Upper lobe of left lung (tissue), 6 donors: ENCODE measurements at regions not wholly inside any gene's neighbourhood (a gene's known extent, or its start where the extent isn't known, plus 50 kb on each side); places are given as distances from the start of the nearest gene placed in this dataset.

Experiments used
- ATAC-seq, 2 donors: fragments of 200-7000 bp; cut with Tn5 transposase; one replicate each; pipeline ENCODE4 v1.9.1; 2022; ENCODE audit warnings: mild to moderate bottlenecking in 2 of 2, moderate library complexity in 2 of 2; ENCODE audit not compliant: low FRiP score in 2 of 2
- DNase-seq, 2 donors: peaks; one replicate each; pipeline ENCODE4 v3.0.0-alpha.2; 2019 to 2020
- H3K27ac ChIP-seq, 4 donors: fragments of 200-600 bp; sonication (generic); one replicate each; pipeline ENCODE4 v1.5.1; 2016 to 2019
- H3K27me3 ChIP-seq, 4 donors: fragments of 200-600 bp; sonication (generic); one replicate each; pipeline ENCODE4 v1.5.1; 2017 to 2019
- H3K36me3 ChIP-seq, 4 donors: fragments of 200-600 bp; sonication (generic); one replicate each; pipeline ENCODE4 v1.5.1; 2016 to 2019
- H3K4me1 ChIP-seq, 4 donors: fragments of 200-600 bp; sonication (generic); one replicate each; pipeline ENCODE4 v1.5.1; 2018 to 2019
- H3K4me3 ChIP-seq, 4 donors: fragments of 200-600 bp; sonication (generic); one replicate each; pipeline ENCODE4 v1.5.1; 2017 to 2019; ENCODE audit warnings: mild to moderate bottlenecking in 2 of 4, moderate library complexity in 1 of 4
- H3K9me3 ChIP-seq, 4 donors: fragments of 200-600 bp; sonication (generic); one replicate each; pipeline ENCODE4 v1.5.1; 2018 to 2019
- EP300 ChIP-seq, 4 donors: sonication (generic); formaldehyde crosslinking; IDR thresholded peaks; one replicate each; pipeline ENCODE4 v1.5.1; 2017; ENCODE audit warnings: antibody characterized with exemption in 4 of 4, control low read depth in 2 of 4
- POLR2A ChIP-seq, 4 donors: fragments of 450-650 bp; IDR thresholded peaks; one replicate each; pipeline ENCODE4 v1.5.1; 2016 to 2017; ENCODE audit warnings: antibody characterized with exemption in 4 of 4, mild to moderate bottlenecking in 2 of 4
- POLR2AphosphoS5 ChIP-seq, 2 donors: sonication (generic); formaldehyde crosslinking; IDR thresholded peaks; one replicate each; pipeline ENCODE4 v1.5.1; 2017; ENCODE audit warnings: antibody characterized with exemption in 2 of 2
- WGBS, 2 donors: methylation state at CpG; one replicate each; pipeline ENCODE4 v1.1.5; 2017 to 2018; 5-methylcytosine and 5-hydroxymethylcytosine counted together
- TF ChIP-seq, protein P1 (sequence below), 6 experiments: fragments of 450-650 bp in 4 of 6; fragments of 200-600 bp in 2 of 6; sonication (generic) in 2 of 6; IDR thresholded peaks; one replicate each; pipeline ENCODE4 v1.5.1; 2016 to 2019; ENCODE audit warnings: antibody characterized with exemption in 6 of 6
- donor health status: DM: no; HTN: no; CAD: no; lungs with moderate emphysema.
- donor health status: DM: no; HTN: yes; CAD: no; lungs with severe emphysema.

DNA sequence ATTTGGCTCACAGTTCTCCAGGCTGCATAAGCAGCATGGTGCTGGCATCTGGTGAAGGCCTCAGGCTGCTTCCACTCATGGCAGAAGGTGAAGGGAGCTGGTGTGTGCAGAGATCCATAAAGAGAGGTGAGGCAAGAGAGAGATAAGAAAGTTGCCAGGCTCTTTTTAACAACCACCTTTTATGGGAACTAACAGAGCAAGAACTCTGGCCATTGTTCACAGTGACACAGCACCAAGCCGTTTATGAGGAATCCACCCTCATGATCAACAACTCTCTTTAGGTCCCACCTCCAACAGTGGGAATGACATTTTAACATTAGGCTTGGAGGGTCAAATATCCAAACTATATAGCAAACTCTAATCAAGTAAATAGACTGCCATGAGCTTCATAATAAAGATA is 557.2 kb upstream of the SUCLG2 start:
- no peak for TF ChIP-seq POLR2A (IDR thresholded peaks at IDR 0.05)
- TF ChIP-seq, protein P1, sequence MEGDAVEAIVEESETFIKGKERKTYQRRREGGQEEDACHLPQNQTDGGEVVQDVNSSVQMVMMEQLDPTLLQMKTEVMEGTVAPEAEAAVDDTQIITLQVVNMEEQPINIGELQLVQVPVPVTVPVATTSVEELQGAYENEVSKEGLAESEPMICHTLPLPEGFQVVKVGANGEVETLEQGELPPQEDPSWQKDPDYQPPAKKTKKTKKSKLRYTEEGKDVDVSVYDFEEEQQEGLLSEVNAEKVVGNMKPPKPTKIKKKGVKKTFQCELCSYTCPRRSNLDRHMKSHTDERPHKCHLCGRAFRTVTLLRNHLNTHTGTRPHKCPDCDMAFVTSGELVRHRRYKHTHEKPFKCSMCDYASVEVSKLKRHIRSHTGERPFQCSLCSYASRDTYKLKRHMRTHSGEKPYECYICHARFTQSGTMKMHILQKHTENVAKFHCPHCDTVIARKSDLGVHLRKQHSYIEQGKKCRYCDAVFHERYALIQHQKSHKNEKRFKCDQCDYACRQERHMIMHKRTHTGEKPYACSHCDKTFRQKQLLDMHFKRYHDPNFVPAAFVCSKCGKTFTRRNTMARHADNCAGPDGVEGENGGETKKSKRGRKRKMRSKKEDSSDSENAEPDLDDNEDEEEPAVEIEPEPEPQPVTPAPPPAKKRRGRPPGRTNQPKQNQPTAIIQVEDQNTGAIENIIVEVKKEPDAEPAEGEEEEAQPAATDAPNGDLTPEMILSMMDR (IDR thresholded peaks at IDR 0.05), result no peak
- TF ChIP-seq POLR2AphosphoS5 (IDR thresholded peaks at IDR 0.05), result no peak
- TF ChIP-seq EP300 (IDR thresholded peaks at IDR 0.05), result no peak
- Histone ChIP-seq H3K27ac (no peak overlapping the region), H3K9me3 (no peaks in the 10 kb centered on the region), H3K4me3 (no peak overlapping the region), H3K4me1 (no peaks in the 10 kb centered on the region), H3K36me3 (no peaks in the 10 kb centered on the region), H3K27me3 (no peaks in the 10 kb centered on the region)
- WGBS, 2 donors, result 79 to 83% methylated on average over 1 of the region's 1 CpG
- ATAC-seq, result no peak
- no peak for DNase-seq

DNA sequence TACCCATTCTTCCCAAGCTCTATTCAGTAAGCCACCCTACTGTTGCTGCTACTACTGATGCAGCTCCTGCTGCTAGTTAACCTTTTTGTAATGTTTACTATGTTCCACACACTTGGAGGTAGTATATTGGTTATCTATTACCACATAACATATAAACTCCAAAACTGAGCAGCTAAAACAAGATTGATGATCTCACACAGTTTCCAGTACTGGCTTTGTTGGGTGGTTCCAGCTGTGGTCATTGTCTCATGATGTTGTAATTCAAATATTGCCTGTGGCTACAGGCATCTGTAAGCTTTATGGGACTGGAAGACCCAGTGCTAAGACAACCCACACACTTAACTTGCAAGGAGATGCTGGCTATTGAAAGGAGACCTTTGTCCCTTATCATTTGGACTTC is 556.2 kb upstream of the SUCLG2 start:
- H3K36me3 ChIP-seq, result no peaks in the 10 kb centered on the region
- no peaks in the 10 kb centered on the region for H3K9me3 ChIP-seq
- no peak overlapping the region for H3K4me3 ChIP-seq
- no peaks in the 10 kb centered on the region for H3K4me1 ChIP-seq
- H3K27me3 ChIP-seq, result no peaks in the 10 kb centered on the region
- ATAC-seq (no peak), DNase-seq (no peak)
- TF ChIP-seq POLR2AphosphoS5 (IDR thresholded peaks at IDR 0.05) (no peak), EP300 (IDR thresholded peaks at IDR 0.05) (no peak), POLR2A (IDR thresholded peaks at IDR 0.05) (no peak)
- TF ChIP-seq, protein P1 (IDR thresholded peaks at IDR 0.05), result no peak
- H3K27ac ChIP-seq, result no peak overlapping the region

DNA sequence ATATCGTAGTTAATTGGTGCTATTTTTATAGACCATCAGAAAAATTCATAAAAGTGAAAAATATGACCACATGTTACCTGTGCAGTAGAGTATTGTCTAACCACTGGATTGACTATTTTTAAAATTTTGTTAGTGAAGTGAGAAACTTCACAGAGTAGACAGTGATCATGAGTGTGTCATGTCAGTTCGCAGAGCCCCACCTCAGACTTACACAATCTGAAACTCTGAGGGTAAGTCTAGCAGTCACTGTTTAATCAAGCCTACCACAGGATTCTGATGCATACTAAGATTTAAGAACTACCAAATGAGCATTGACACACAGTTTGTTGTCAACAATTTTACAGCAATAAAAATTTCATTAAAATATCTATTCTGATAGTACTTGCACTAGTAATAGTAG is 552.9 kb upstream of the SUCLG2 start:
- WGBS, 2 donors, result 69 to 84% methylated on average over 2 of the region's 2 CpGs
- DNase-seq (no peak), ATAC-seq (no peak)
- Histone ChIP-seq H3K4me1 (no peaks in the 10 kb centered on the region), H3K27me3 (no peaks in the 10 kb centered on the region), H3K9me3 (peaks cover 0 to 8% (median 2%) of the 10 kb centered on the region in 4 donors), H3K4me3 (no peak overlapping the region), H3K36me3 (no peaks in the 10 kb centered on the region), H3K27ac (no peak overlapping the region)
- TF ChIP-seq, protein P1 (IDR thresholded peaks at IDR 0.05), result no peak
- TF ChIP-seq POLR2AphosphoS5 (IDR thresholded peaks at IDR 0.05), result no peak
- no peak for TF ChIP-seq EP300 (IDR thresholded peaks at IDR 0.05)

DNA sequence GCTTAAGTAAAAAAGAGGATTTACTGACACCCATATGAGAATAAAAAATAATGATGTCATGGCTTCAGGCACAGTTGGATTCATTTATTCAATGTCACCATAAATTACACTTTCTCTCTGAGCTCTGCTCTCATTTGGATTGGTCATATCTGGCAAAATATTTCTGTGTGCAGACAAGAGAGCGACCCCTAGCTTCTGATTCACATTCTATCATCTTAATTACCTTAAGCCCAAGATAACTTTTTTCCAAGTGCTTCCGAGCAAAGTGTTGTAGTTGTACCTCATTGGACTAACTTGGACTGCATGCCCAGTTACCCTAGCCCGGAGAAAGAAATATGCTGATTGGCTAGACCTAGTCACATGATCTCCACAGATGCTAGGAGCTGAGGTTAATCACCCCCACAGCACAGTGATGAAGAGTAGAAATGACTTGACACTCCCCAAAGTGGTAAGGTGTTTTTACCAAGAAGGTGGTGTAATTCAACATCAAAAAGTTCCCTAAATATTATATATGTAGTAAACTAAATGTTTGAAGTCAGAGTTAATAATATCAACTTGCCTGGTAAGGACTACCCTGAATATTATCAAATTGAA is 552.2 kb upstream of the SUCLG2 start:
- Histone ChIP-seq H3K36me3 (no peaks in the 10 kb centered on the region), H3K27me3 (no peaks in the 10 kb centered on the region), H3K9me3 (peaks cover 0 to 8% (median 2%) of the 10 kb centered on the region in 4 donors), H3K27ac (no peak overlapping the region), H3K4me1 (no peaks in the 10 kb centered on the region), H3K4me3 (no peak overlapping the region)
- no peak for TF ChIP-seq POLR2AphosphoS5 (IDR thresholded peaks at IDR 0.05)
- TF ChIP-seq EP300 (IDR thresholded peaks at IDR 0.05), result no peak
- TF ChIP-seq, protein P1 (IDR thresholded peaks at IDR 0.05), result no peak
- no peak for TF ChIP-seq POLR2A (IDR thresholded peaks at IDR 0.05)
- ATAC-seq (no peak), DNase-seq (no peak)
- 87 to 89% methylated on average over 3 of the region's 3 CpGs for WGBS, 2 donors

DNA sequence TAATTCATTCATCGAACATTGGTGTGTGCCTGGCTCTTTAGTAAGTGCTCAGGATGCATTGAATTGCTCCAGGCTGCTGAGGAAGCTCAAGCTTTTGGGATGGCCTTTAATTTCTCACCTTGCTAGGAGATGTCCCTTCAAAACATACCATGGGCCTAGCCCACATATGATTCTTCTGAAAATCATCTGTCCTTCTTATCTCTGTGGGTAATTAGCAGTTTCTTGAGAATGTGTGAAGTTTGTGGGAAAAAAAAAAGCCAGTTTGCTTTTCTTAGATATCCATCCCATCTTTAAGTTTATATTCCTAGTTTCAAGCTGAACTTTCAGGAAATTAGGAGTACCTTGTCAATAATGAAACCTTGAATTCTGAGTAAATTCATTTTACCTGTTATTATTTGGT is 532.3 kb upstream of the SUCLG2 start:
- no peaks in the 10 kb centered on the region for H3K4me1 ChIP-seq
- H3K36me3 ChIP-seq, result no peaks in the 10 kb centered on the region
- WGBS, 2 donors, result 82% methylated on average over 1 of the region's 1 CpG
- no peak for ATAC-seq
- no peak for TF ChIP-seq POLR2A (IDR thresholded peaks at IDR 0.05)
- TF ChIP-seq POLR2AphosphoS5 (IDR thresholded peaks at IDR 0.05), result no peak
- TF ChIP-seq EP300 (IDR thresholded peaks at IDR 0.05), result no peak
- TF ChIP-seq, protein P1 (IDR thresholded peaks at IDR 0.05), result no peak
- no peaks in the 10 kb centered on the region for H3K9me3 ChIP-seq
- H3K27ac ChIP-seq, result no peak overlapping the region
- no peak for DNase-seq
- H3K27me3 ChIP-seq, result no peaks in the 10 kb centered on the region
- no peak overlapping the region for H3K4me3 ChIP-seq
